HG03095 (cell line): ENCODE measurements at regions not wholly inside any gene's neighbourhood (a gene's known extent, or its start where the extent isn't known, plus 50 kb on each side); places are given as distances from the start of the nearest gene placed in this dataset.
"Not testable (repeated sequence)": the region's sequence is repeated elsewhere in the genome, so short reads cannot be mapped to it uniquely, and the experiment has no call there.

ENCODE experiments used
- ATAC-seq: cut with Tn5 transposase; IDR thresholded peaks from one replicate; pipeline ENCODE4 v1.9.1; 2021; ENCODE audit warnings: moderate library complexity; ENCODE audit not compliant: unreplicated experiment

DNA sequence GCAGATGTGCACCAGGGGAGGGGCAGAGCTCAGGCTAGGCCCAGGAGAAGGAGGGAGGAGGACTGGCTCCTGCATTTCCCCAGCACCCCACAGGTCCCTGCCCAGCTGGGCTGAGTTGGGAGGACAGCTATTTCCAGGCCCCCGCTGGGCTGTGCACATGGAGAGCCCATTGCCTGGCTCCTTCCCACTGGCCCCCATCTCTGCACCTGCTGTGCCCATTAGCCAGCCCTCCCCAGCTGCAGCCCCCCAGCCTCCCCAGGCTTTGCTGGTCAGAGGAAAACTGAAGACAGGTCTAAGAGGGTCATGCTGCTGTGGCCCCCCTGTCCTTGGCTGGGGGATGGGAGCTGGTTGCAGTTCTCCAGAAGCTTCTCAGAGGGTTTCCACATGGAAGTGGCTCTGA, 81.8 kb upstream of the SHANK2 start:
- ATAC-seq: no peak

- ATAC-seq: no peak
Observed at GRCh38 chr11:71333473-71333872, 81.1 kb upstream of the SHANK2 start.

- ATAC-seq: no peak
Observed at GRCh38 chr11:71332447-71332846, 80.1 kb upstream of the SHANK2 start.

GRCh38 chr11:71332046-71332445, 79.7 kb upstream of the SHANK2 start:
- no peak for ATAC-seq

GRCh38 chr11:71331631-71332030, 79.3 kb upstream of the SHANK2 start:
- no peak for ATAC-seq

DNA sequence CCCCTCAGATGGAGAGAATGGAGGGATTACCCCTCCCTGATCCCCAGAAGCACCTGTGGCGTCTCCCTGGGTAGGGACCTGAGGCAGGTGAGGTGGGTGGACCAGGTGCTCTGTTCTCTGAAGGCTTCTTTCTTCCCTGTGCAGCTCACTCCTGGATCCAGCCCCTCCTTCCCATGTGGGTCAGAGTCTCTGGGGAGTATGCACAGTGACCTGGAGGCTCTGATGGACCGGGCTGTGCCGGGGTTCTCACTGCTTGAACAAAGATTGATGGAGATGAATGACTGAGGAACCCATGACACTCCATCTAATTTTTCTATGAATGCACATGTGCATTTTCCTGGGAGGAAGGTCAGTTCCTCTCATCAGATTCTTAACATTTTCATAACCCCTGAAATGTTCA, 78.6 kb upstream of the SHANK2 start:
- no peak for ATAC-seq

DNA sequence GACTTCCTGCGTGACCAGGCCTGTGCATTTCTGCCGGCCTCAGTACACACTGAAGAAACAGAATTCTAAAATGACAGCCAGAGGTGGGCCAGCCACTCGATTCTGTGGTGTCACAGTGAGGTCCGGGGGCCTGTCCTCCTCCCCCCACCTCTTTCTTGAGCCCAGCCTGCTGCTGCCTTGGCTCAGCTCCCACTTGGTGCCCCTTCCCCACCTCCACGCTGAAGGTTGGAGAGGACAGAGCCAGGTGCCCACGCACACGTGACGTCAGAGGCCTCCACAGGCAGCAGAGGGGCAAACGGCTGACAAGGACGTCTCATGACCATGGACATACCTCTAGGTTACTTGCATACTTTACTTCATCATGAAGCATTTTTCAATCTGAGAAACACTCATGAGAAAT, 78.0 kb upstream of the SHANK2 start:
- no peak for ATAC-seq

- ATAC-seq: no peak
Observed at GRCh38 chr11:71329786-71330185, 77.4 kb upstream of the SHANK2 start.

- no peak for ATAC-seq
Observed at GRCh38 chr11:71329165-71329510, 76.8 kb upstream of the SHANK2 start.

DNA sequence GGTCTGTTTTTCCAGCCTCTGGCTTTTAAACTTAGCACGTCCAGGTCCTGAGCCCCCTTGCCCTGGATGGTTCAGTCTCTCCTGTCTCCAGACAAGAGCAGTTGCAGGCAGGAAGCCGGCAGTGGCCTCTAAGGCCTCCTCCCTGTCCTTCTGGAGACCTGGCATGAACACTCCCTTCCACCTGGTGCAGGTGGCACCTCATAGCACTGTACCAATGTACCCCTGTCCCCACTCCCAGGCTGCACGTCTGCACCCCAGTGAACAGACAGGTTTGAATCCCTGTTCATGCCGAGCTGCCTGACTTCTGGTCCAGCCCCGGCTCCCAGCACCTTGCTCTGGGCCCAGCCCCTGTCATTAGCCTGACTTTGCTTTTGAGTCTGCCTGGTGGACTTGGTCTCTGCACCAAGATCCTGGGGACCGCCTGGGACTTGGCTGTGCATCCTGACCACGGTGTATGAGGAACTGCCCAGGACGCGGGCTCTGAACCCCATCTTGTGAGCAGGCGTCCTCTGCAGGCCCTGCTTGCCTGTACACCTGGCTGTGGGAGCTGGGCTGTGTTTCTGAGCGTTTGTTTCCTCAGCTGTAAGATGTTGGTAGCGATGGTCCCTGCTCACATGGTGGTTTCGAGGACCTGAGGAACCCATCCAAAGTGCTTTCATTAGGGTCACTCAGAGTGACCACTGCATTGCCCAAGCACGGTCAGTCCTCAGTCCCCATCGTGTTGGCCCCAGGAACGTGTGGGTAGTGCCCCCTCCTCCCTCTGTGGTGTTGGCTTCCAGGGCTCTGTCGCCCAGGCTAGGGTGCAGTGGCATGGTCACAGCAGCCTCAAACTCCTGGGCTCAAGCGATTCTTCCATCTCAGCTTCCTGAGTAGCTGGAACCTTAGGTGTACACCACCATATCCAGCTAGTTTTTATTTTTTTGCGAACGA, 75.0 kb upstream of the SHANK2 start:
- no peak for ATAC-seq

- no peak for ATAC-seq
Observed at GRCh38 chr11:71326328-71326940, 74.1 kb upstream of the SHANK2 start.

GRCh38 chr11:71325418-71326327, 73.3 kb upstream of the SHANK2 start:
- ATAC-seq: no peak

DNA sequence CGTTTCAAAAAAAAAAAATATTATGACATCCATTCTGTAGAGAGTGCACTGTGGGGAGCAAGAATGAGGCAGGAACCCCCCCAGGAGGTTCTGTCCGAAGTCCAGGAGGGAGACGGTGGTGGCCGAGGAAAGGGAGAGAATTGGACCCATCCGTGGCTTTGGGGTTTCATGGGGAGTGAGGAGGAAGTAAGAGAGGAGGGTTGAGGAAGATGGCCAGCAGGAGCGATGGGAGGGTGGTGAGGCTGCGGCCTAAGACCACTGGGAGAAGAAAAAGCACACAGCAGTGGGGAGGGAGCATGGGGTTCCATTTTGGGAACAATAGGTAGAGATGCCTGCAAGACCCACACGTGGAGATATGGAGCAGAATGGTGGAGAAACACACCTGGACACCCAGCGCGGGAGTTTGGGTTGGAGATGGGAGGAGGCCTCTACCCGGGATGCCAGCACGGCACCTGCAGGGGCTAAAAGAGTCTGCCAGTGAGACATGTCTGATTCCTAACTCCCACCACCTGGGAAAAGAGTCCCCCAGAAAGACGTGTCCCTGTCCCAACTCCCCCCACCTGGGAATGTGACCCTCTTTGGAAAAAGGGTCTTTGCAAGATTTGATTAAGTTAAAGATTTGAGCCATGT, 72.5 kb upstream of the SHANK2 start:
- ATAC-seq: no peak

- ATAC-seq: no peak
Observed at GRCh38 chr11:71323876-71324526, 71.6 kb upstream of the SHANK2 start.

- no peak for ATAC-seq
Observed at GRCh38 chr11:71322861-71323582, 70.6 kb upstream of the SHANK2 start.

- no peak for ATAC-seq
Observed at GRCh38 chr11:71322192-71322735, 69.9 kb upstream of the SHANK2 start.

GRCh38 chr11:71321433-71322191, 69.2 kb upstream of the SHANK2 start:
- ATAC-seq: no peak

DNA sequence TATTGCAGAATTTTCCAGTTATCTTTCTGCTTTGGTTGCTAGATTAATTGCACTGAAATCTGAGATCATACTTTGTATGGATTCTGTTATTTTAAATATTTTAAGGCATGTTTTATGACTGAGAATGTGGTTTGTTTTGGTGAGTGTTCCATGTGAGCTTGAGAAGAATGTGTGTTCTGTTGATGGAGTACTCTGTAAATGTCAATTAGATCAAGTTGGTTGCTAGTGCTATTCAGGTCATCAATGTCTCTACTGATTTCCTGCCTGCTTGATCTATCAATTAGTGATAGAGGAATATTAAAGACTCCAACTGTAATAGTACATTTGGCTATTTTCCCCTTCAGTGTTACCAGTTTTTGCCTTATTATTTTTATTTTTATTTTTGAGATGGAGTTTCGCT, 64.3 kb upstream of the SHANK2 start:
- ATAC-seq: no peak

DNA sequence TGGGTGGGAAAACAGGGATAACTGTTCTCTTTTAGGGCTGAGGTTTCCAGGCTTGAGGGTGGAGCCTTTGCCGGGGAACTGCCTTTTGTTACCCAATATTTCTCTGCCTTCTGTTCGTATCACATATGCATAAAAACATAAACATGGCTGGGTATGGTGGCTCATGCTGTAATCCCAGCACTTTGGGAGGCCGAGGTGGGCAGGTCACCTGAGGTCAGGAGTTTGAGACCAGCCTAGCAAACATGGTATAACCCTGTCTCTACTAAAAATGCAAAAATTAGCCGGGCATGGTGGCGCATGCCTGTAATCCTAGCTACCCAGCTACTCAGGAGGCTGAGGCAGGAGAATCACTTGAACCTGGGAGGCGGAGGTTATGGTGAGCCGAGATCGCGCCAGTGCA, 60.2 kb upstream of the SHANK2 start:
- ATAC-seq: not testable (repeated sequence)
